Pancreas (tissue), 10 donors: ENCODE measurements at regions not wholly inside any gene's neighbourhood (a gene's known extent, or its start where the extent isn't known, plus 50 kb on each side); places are given as distances from the start of the nearest gene placed in this dataset.

Experiments
- ATAC-seq, 4 donors: fragments of 200-7000 bp; cut with Tn5 transposase; one replicate each; pipeline versions ENCODE4 v1.8.0 to v1.9.1; 2020; ENCODE audit warnings: mild to moderate bottlenecking in 4 of 4, moderate library complexity in 4 of 4
- DNase-seq, 6 donors: peaks; one replicate each; pipeline ENCODE4 v3.0.0-alpha.2; 2020
- FAIRE-seq: peaks from 2 replicates; lab custom pipeline; 2012; peaks lifted over from hg19 to GRCh38; lab: Jason Lieb, UNC
- H3K27ac ChIP-seq, 4 donors: fragments of 200-600 bp; sonication (generic); 1 replicate in 3 of 4; 2 replicates in 1 of 4; pipeline versions ENCODE4 v1.5.0 to v1.8.0; 2020
- H3K27me3 ChIP-seq, 4 donors: fragments of 200-600 bp; one replicate each; pipeline ENCODE4 v1.8.0; 2021
- H3K36me3 ChIP-seq, 3 donors: fragments of 200-600 bp; sonication (generic) in 1 of 3; one replicate each; pipeline versions ENCODE4 v1.5.0 to v1.8.0; 2020 to 2021
- H3K4me1 ChIP-seq, 3 donors: fragments of 200-600 bp; one replicate each; pipeline ENCODE4 v1.8.0; 2021
- H3K4me3 ChIP-seq, 4 donors: fragments of 200-600 bp; sonication (generic) in 2 of 4; one replicate each; pipeline versions ENCODE4 v1.5.0 to v1.8.0; 2020 to 2021
- H3K9me3 ChIP-seq, 4 donors: fragments of 200-600 bp; one replicate each; pipeline ENCODE4 v1.8.0; 2021
- WGBS, 2 donors: extraction: QIAGEN DNeasy Blood & Tissue Kit; methylation state at CpG; one replicate each; pipeline ENCODE4 v1.1.7; 2013; 5-methylcytosine and 5-hydroxymethylcytosine counted together
- intact Hi-C, 3 donors: fragments of 100-400 bp; cut with DNase I; formaldehyde crosslinking; loops; one replicate each; pipeline versions ENCODE4 v1.11.1 to v1.14.2; 2022
- TF ChIP-seq, protein P1 (sequence below), 4 donors: fragments of 200-600 bp; sonication (generic) in 3 of 4; IDR thresholded peaks; one replicate each; pipeline versions ENCODE4 v1.5.0 to v1.8.0; 2021; ENCODE audit warnings: antibody characterized with exemption in 4 of 4
- donor health status: healthy with polysubstance abuse.
- donor health status: DM: no; HTN: no; CAD: no; lungs with moderate emphysema.
- donor health status: DM: no; HTN: no; CAD: no.
- donor health status: control.
- donor health status: control.
- donor health status: Bipolar disorder and iron deficiency.
- donor health status: DM: yes; HTN: yes; CAD: no.
- donor health status: DM: no; HTN: no; CAD: no.
- donor health status: DM: no; HTN: no; CAD: no.
- donor health status: DM: yes; HTN: yes; CAD: no.

- H3K4me1 ChIP-seq, result no peaks in the 10 kb centered on the region
- no peaks in the 10 kb centered on the region for H3K27me3 ChIP-seq
- H3K4me3 ChIP-seq, result no peak overlapping the region
- no peak for FAIRE-seq
- TF ChIP-seq, protein P1, sequence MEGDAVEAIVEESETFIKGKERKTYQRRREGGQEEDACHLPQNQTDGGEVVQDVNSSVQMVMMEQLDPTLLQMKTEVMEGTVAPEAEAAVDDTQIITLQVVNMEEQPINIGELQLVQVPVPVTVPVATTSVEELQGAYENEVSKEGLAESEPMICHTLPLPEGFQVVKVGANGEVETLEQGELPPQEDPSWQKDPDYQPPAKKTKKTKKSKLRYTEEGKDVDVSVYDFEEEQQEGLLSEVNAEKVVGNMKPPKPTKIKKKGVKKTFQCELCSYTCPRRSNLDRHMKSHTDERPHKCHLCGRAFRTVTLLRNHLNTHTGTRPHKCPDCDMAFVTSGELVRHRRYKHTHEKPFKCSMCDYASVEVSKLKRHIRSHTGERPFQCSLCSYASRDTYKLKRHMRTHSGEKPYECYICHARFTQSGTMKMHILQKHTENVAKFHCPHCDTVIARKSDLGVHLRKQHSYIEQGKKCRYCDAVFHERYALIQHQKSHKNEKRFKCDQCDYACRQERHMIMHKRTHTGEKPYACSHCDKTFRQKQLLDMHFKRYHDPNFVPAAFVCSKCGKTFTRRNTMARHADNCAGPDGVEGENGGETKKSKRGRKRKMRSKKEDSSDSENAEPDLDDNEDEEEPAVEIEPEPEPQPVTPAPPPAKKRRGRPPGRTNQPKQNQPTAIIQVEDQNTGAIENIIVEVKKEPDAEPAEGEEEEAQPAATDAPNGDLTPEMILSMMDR (IDR thresholded peaks at IDR 0.05), result no peak
- ATAC-seq, result no peak
- no peaks in the 10 kb centered on the region for H3K9me3 ChIP-seq
- no peaks in the 10 kb centered on the region for H3K36me3 ChIP-seq
- no peak for DNase-seq
- H3K27ac ChIP-seq, result no peak overlapping the region
- intact Hi-C loops, result no loop called here
- WGBS, 2 donors, result 40 to 47% methylated on average over 9 of the region's 9 CpGs
These were observed 326.7 kb downstream of the C16orf95 start for GRCh38 chr16:86990451-86990850.

DNA sequence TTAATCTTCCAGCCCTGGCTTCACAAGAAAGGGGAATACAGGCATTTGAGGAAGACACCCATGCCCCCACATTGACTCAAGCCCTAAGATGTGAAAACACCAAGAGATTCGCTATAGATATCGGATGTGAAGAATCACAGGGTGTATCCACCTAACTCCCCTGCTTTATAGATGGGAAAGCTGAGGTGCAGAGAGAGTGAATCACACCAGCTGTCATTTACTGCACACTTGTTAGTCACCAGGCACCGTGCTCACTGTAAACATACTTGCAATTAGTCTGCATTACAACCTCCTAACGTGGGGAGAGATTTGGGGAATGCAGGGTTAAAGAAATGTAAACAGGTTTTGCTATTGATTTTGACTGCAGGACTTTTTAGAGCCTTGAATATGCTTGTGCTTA lies 325.5 kb downstream of the C16orf95 start:
- intact Hi-C loops, result no loop called here
- Histone ChIP-seq H3K9me3 (no peaks in the 10 kb centered on the region), H3K4me1 (no peaks in the 10 kb centered on the region), H3K27ac (no peak overlapping the region), H3K36me3 (no peaks in the 10 kb centered on the region), H3K4me3 (no peak overlapping the region), H3K27me3 (no peaks in the 10 kb centered on the region)
- DNase-seq (no peak), FAIRE-seq (no peak), ATAC-seq (no peak)
- WGBS, 2 donors, result 33 to 41% methylated on average over 4 of the region's 4 CpGs
- TF ChIP-seq, protein P1 (IDR thresholded peaks at IDR 0.05), result no peak

GRCh38 chr16:86992587-86992986 lies 324.6 kb downstream of the C16orf95 start:
- Histone ChIP-seq H3K27ac (no peak overlapping the region), H3K4me1 (no peaks in the 10 kb centered on the region), H3K27me3 (no peaks in the 10 kb centered on the region), H3K4me3 (no peak overlapping the region), H3K9me3 (no peaks in the 10 kb centered on the region), H3K36me3 (no peaks in the 10 kb centered on the region)
- ATAC-seq (no peak), FAIRE-seq (no peak), DNase-seq (no peak)
- TF ChIP-seq, protein P1 (IDR thresholded peaks at IDR 0.05), result no peak
- intact Hi-C loops, result no loop called here
- 75 to 82% methylated on average over 5 of the region's 5 CpGs for WGBS, 2 donors

DNA sequence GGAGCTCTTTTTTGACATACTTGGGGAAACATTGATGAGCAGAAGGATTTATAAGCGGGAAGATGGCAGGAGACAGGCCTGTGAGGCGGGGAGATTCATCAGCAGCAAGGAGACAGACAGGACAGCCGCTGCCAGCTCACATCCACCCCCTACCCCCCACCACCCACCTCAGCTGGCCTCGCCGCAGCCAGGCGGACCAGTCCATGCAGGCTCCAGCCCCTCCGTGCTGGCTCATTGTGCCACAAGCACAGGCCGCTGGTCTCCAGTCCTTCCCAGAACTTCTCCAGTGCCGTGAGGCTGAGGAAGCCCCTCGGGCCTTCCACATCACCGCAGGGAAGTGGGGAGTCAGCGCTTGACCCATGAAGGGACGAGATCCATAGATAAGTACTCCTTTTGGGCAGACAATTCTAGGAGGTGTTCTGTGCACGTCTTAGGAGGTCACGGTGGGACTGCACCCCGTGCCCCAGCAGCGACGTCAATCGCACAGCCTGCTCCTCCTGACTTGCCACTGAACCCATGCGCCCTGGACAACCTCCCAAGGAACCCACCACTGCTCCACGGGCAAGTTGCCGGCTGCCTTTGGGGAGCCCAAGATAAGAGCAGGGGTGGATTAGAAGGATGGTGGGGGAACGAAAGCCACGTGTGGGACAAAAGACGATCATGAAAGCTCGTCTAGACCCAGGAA lies 323.6 kb downstream of the C16orf95 start:
- WGBS, 2 donors, result 73 to 81% methylated on average over 26 of the region's 26 CpGs
- DNase-seq (no peak), ATAC-seq (no peak), FAIRE-seq (no peak)
- TF ChIP-seq, protein P1 (IDR thresholded peaks at IDR 0.05), result no peak
- Histone ChIP-seq H3K27ac (no peak overlapping the region), H3K36me3 (no peaks in the 10 kb centered on the region), H3K4me3 (no peak overlapping the region), H3K4me1 (no peaks in the 10 kb centered on the region), H3K9me3 (no peaks in the 10 kb centered on the region), H3K27me3 (no peaks in the 10 kb centered on the region)
- intact Hi-C loops, result no loop called here

DNA sequence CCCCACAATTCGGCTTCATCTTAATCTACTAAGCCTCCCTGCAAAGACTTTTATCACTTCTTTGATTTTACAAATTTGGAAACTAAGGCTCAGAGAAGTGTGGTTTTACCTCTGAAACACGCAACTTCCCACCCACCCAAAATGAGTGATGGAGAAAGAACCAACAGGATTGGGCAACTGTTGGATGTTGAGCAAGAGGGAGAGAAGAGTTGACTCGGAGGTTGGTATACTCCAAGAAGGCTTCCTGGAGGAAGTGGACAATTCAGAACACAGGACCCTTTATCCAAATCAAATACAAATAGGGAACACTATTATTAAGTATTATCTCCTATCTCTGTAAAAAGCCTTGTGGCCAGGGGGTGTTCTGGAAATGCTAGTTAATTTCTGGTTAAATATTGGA lies 323.0 kb downstream of the C16orf95 start:
- no peak for FAIRE-seq
- WGBS, 2 donors, result 53 to 70% methylated on average over 3 of the region's 3 CpGs
- intact Hi-C loops, result no loop called here
- no peak for ATAC-seq
- no peak for DNase-seq
- Histone ChIP-seq H3K27ac (no peak overlapping the region), H3K9me3 (no peaks in the 10 kb centered on the region), H3K4me3 (no peak overlapping the region), H3K36me3 (no peaks in the 10 kb centered on the region), H3K4me1 (no peaks in the 10 kb centered on the region), H3K27me3 (no peaks in the 10 kb centered on the region)
- TF ChIP-seq, protein P1 (IDR thresholded peaks at IDR 0.05), result no peak
